Transverse colon (tissue), 4 donors: ENCODE measurements at regions not wholly inside any gene's neighbourhood (a gene's known extent, or its start where the extent isn't known, plus 50 kb on each side); places are given as distances from the start of the nearest gene placed in this dataset.
A peak's percentile ranks its signal among the peaks of the same experiment; 100 is the strongest.

Source experiments
- DNase-seq: peaks from one replicate; pipeline ENCODE4 v3.0.0-alpha.2; 2019
- H3K27ac ChIP-seq, 4 donors: fragments of 200-600 bp; sonication (generic); 2 replicates each; pipeline ENCODE4 v1.5.1; 2016 to 2018; ENCODE audit warnings: inconsistent platforms in 4 of 4
- H3K27me3 ChIP-seq: fragments of 200-600 bp; sonication (generic); 2 replicates; pipeline ENCODE4 v1.5.1; 2017; ENCODE audit warnings: inconsistent platforms
- H3K36me3 ChIP-seq, 4 donors: fragments of 200-600 bp; sonication (generic); 2 replicates each; pipeline ENCODE4 v1.5.1; 2017 to 2019; ENCODE audit warnings: inconsistent platforms in 4 of 4
- H3K4me1 ChIP-seq, 4 donors: fragments of 200-600 bp; sonication (generic); 2 replicates each; pipeline ENCODE4 v1.5.1; 2017 to 2020; ENCODE audit warnings: inconsistent platforms in 4 of 4
- H3K4me3 ChIP-seq, 4 donors: fragments of 200-600 bp; sonication (generic); 1 replicate in 1 of 4; 2 replicates in 3 of 4; pipeline versions ENCODE4 v1.5.1 to v1.6.1; 2017 to 2019; ENCODE audit warnings: inconsistent platforms in 4 of 4
- H3K9me3 ChIP-seq, 2 donors: fragments of 200-600 bp; sonication (generic); 2 replicates each; pipeline ENCODE4 v1.5.1; 2017 to 2019; ENCODE audit warnings: inconsistent platforms in 2 of 2
- EP300 ChIP-seq: sonication (generic); formaldehyde crosslinking; IDR thresholded peaks from one replicate; pipeline ENCODE4 v1.6.1; 2017; ENCODE audit warnings: antibody characterized with exemption, low read depth
- POLR2A ChIP-seq: fragments of 450-650 bp; IDR thresholded peaks from one replicate; pipeline ENCODE4 v1.6.1; 2016; ENCODE audit warnings: antibody characterized with exemption, mild to moderate bottlenecking, moderate library complexity
- POLR2AphosphoS5 ChIP-seq, 3 donors: sonication (generic); formaldehyde crosslinking; IDR thresholded peaks; one replicate each; pipeline ENCODE4 v1.6.1; 2016; ENCODE audit warnings: antibody characterized with exemption in 3 of 3
- WGBS, 2 donors: methylation state at CpG; one replicate each; pipeline ENCODE4 v1.1.5; 2018; ENCODE audit warnings: low coverage in 1 of 2; 5-methylcytosine and 5-hydroxymethylcytosine counted together
- in situ Hi-C, 4 donors: fragments of 200-750 bp; cut with MboI; loops; one replicate each; pipeline versions ENCODE4 v1.15.0 to v1.15.1; 2017; ENCODE audit warnings: low sequenced_read_pairs in 3 of 4, low pct_ligation_motif_present in 1 of 4, low pct_unique_long_range_greater_than_20kb in 1 of 4
- intact Hi-C: fragments of 100-400 bp; cut with DNase I; formaldehyde crosslinking; loops from one replicate; pipeline ENCODE4 v1.15.1; 2023; ENCODE audit warnings: low total_unique reads
- TF ChIP-seq, protein P1 (sequence below), 5 experiments: fragments of 200-600 bp in 3 of 5; fragments of 450-650 bp in 2 of 5; sonication (generic) in 3 of 5; IDR thresholded peaks; 1 replicate in 2 of 5; 2 replicates in 3 of 5; pipeline ENCODE4 v1.5.1; 2016 to 2017; ENCODE audit warnings: antibody characterized with exemption in 5 of 5, inconsistent platforms in 3 of 5, mild to moderate bottlenecking in 2 of 5, moderate library complexity in 1 of 5

GRCh38 chr12:25054076-25054782, 105.3 kb upstream of the BCAT1 start:
- no peaks in the 10 kb centered on the region for H3K9me3 ChIP-seq
- H3K36me3 ChIP-seq: no peaks in the 10 kb centered on the region
- in situ Hi-C loops: no loop called here
- no peak for DNase-seq
- peak overlapping the region in 2 of 4 donors; percentile 16 to 34 for H3K4me3 ChIP-seq
- TF ChIP-seq, protein P1, sequence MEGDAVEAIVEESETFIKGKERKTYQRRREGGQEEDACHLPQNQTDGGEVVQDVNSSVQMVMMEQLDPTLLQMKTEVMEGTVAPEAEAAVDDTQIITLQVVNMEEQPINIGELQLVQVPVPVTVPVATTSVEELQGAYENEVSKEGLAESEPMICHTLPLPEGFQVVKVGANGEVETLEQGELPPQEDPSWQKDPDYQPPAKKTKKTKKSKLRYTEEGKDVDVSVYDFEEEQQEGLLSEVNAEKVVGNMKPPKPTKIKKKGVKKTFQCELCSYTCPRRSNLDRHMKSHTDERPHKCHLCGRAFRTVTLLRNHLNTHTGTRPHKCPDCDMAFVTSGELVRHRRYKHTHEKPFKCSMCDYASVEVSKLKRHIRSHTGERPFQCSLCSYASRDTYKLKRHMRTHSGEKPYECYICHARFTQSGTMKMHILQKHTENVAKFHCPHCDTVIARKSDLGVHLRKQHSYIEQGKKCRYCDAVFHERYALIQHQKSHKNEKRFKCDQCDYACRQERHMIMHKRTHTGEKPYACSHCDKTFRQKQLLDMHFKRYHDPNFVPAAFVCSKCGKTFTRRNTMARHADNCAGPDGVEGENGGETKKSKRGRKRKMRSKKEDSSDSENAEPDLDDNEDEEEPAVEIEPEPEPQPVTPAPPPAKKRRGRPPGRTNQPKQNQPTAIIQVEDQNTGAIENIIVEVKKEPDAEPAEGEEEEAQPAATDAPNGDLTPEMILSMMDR (IDR thresholded peaks at IDR 0.05): no peak
- TF ChIP-seq POLR2A (no peak), EP300 (no peak)
- 51 to 55% methylated on average over 4 of the region's 4 CpGs for WGBS, 2 donors
- H3K27me3 ChIP-seq: no peaks in the 10 kb centered on the region
- peaks cover 0 to 4% (median 0%) of the 10 kb centered on the region in 4 donors for H3K4me1 ChIP-seq
- intact Hi-C loops: no loop called here
- peak overlapping the region; percentile 4 to 81 (median 73) for H3K27ac ChIP-seq

DNA sequence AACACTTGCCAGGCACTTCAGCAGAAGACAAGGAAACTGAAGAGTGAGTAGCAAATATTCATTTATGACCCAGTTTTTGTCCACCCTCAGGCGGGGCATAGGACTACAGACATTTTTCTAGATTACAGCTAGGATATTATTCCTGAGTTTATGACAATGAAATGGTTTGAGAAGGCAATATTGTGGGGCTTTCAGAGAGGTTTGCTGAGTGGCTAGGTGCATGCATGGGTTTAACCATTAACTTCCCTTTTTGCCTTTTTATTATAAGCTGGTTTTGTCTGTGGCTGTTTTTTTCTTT, 104.0 kb upstream of the BCAT1 start:
- Histone ChIP-seq H3K27me3 (no peaks in the 10 kb centered on the region), H3K4me3 (peak overlapping the region in 2 of 4 donors; percentile 16 to 34), H3K36me3 (no peaks in the 10 kb centered on the region), H3K9me3 (no peaks in the 10 kb centered on the region), H3K4me1 (peaks cover 0 to 4% (median 0%) of the 10 kb centered on the region in 4 donors), H3K27ac (peak overlapping the region; percentile 68 to 81 (median 73))
- 29 to 32% methylated on average over 1 of the region's 1 CpG for WGBS, 2 donors
- DNase-seq: no peak
- in situ Hi-C loops: no loop called here
- intact Hi-C loops: no loop called here
- TF ChIP-seq, protein P1 (IDR thresholded peaks at IDR 0.05): no peak
- no peak for TF ChIP-seq EP300
- TF ChIP-seq POLR2A: no peak
- TF ChIP-seq POLR2AphosphoS5 (IDR thresholded peaks at IDR 0.05): no peak

DNA sequence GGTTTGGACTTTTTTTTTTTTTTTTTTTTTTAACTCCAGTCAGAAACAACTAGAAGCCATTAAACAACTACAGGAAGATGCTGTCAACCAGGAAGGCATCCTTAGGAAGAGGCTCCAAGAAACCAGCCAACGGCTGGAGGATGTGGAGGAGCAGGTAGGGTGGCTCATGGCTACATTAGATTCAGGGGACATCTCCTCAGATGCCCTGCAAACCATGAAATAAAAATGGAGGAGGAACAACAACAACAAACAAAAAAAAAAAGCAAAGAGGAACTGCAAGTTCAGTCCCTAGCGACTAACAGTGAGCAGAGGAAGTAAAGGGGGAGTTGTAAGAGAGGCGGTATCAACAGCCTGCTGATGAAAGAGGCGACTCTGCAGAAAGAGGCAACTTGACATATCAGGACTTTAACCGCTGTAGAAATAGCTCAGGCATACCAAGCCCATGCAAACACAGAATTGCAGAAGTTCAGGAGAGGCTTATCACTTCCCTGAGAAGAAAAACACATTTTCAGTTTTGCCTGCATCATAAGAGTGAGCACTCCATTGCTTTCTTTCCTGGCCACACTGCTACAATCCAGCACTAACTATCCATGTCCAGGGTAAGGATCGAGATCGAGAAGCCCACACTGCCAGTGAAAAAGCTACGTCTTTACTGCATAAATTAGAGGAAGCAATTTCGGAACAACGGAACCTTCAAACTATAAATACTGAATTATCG, 103.5 kb upstream of the BCAT1 start:
- no peaks in the 10 kb centered on the region for H3K27me3 ChIP-seq
- H3K4me1 ChIP-seq: peaks cover 0 to 4% (median 0%) of the 10 kb centered on the region in 4 donors
- no peaks in the 10 kb centered on the region for H3K36me3 ChIP-seq
- H3K27ac ChIP-seq: peak overlapping the region; percentile 68 to 81 (median 73)
- peak overlapping the region in 2 of 4 donors; percentile 16 to 34 for H3K4me3 ChIP-seq
- DNase-seq: peak; percentile 31
- intact Hi-C loops (no loop called here), in situ Hi-C loops (no loop called here)
- WGBS, 2 donors: 17 to 27% methylated on average over 1 to 11 of the region's 11 CpGs
- no peaks in the 10 kb centered on the region for H3K9me3 ChIP-seq
- TF ChIP-seq, protein P1 (IDR thresholded peaks at IDR 0.05): no peak
- peak in 2 of 3 donors; percentile 34 to 39 for TF ChIP-seq POLR2AphosphoS5 (IDR thresholded peaks at IDR 0.05)
- TF ChIP-seq EP300: no peak
- TF ChIP-seq POLR2A: peak; percentile 60

DNA sequence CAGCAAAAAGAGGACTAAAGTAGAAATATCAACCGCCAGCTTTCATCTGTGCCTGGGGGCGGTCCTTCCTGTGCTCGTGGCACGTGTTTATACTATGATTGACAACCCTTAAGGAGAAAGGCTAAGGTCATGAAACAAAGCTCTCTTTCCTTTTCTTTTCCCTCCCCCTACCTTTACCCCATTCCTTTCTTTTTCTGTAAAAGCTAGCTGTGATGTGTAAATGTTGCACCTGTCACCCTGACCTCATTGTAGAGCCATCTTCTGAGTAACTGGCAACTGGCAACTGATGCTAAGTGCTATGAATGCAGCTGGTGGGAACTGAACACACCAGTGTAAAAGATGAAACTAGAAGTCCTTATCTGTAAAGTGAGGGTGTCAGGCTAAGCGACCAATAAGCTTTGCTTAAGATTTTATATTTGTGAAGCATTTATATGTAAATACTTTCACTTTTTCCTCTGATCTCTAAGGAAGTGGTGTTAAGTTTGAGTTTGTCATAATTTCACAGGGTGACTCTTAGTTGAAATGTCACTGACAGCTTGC, 102.8 kb upstream of the BCAT1 start:
- peak; percentile 23 for DNase-seq
- in situ Hi-C loops (no loop called here), intact Hi-C loops (no loop called here)
- no peak for TF ChIP-seq POLR2A
- TF ChIP-seq, protein P1 (IDR thresholded peaks at IDR 0.05): no peak
- no peak for TF ChIP-seq POLR2AphosphoS5 (IDR thresholded peaks at IDR 0.05)
- no peak for TF ChIP-seq EP300
- 47 to 48% methylated on average over 5 of the region's 5 CpGs for WGBS, 2 donors
- Histone ChIP-seq H3K4me1 (peaks cover 0 to 4% (median 0%) of the 10 kb centered on the region in 4 donors), H3K9me3 (peaks cover 4 to 5% of the 10 kb centered on the region in 2 donors), H3K27ac (peak overlapping the region; percentile 68 to 81 (median 73)), H3K4me3 (no peak overlapping the region), H3K36me3 (no peaks in the 10 kb centered on the region), H3K27me3 (no peaks in the 10 kb centered on the region)
